ENCODE measurements at regions not wholly inside any gene's neighbourhood (a gene's known extent, or its start where the extent isn't known, plus 50 kb on each side); places are given as distances from the start of the nearest gene placed in this dataset.

DNA sequence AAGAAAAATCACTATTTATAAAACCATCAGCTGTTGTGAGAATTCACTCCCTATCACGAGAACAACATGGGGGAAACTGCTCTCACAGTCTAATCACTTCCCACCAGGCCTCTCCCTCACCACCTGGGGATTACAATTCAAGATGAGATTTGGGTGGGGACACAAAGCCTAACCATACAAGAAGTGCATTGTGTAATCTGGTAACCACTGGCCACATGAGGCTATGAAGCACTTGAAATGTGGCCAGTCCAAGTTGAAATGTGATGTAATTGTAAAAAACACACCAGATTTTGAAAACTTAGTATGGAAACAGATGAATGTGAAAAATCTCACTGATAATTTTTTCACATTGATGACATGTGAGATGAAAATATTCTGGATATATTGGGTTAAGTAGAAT lies 293.8 kb downstream of the TTLL7 start:
- TF ChIP-seq, protein P1, sequence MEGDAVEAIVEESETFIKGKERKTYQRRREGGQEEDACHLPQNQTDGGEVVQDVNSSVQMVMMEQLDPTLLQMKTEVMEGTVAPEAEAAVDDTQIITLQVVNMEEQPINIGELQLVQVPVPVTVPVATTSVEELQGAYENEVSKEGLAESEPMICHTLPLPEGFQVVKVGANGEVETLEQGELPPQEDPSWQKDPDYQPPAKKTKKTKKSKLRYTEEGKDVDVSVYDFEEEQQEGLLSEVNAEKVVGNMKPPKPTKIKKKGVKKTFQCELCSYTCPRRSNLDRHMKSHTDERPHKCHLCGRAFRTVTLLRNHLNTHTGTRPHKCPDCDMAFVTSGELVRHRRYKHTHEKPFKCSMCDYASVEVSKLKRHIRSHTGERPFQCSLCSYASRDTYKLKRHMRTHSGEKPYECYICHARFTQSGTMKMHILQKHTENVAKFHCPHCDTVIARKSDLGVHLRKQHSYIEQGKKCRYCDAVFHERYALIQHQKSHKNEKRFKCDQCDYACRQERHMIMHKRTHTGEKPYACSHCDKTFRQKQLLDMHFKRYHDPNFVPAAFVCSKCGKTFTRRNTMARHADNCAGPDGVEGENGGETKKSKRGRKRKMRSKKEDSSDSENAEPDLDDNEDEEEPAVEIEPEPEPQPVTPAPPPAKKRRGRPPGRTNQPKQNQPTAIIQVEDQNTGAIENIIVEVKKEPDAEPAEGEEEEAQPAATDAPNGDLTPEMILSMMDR (IDR thresholded peaks at IDR 0.05) = no peak
- TF ChIP-seq EP300 (IDR thresholded peaks at IDR 0.05) (no peak), POLR2AphosphoS5 (IDR thresholded peaks at IDR 0.05) (no peak)

Data from suprapubic skin (tissue), 4 donors.